ENCODE measurements at regions not wholly inside any gene's neighbourhood (a gene's known extent, or its start where the extent isn't known, plus 50 kb on each side); places are given as distances from the start of the nearest gene placed in this dataset.

GRCh38 chr18:78716581-78716980 lies 263.0 kb upstream of the SALL3 start:
- peak; percentile 37 for DNase-seq
- Histone ChIP-seq H3K27me3 (replicated peaks in 1 of 7) (peaks cover 0 to 14% (median 0%) of the 10 kb centered on the region in 7 donors), H3K9me3 (no peaks in the 10 kb centered on the region), H3K4me1 (no peaks in the 10 kb centered on the region), H3K27ac (no peak overlapping the region), H3K36me3 (no peaks in the 10 kb centered on the region), H3K4me3 (no peak overlapping the region)
- WGBS, 5 donors: 81 to 85% (median 84%) methylated on average over 16 to 17 of the region's 17 CpGs
- intact Hi-C loops (cut with DNase I; ENCODE audit: low total_unique reads): no loop called here
- TF ChIP-seq, protein P1, sequence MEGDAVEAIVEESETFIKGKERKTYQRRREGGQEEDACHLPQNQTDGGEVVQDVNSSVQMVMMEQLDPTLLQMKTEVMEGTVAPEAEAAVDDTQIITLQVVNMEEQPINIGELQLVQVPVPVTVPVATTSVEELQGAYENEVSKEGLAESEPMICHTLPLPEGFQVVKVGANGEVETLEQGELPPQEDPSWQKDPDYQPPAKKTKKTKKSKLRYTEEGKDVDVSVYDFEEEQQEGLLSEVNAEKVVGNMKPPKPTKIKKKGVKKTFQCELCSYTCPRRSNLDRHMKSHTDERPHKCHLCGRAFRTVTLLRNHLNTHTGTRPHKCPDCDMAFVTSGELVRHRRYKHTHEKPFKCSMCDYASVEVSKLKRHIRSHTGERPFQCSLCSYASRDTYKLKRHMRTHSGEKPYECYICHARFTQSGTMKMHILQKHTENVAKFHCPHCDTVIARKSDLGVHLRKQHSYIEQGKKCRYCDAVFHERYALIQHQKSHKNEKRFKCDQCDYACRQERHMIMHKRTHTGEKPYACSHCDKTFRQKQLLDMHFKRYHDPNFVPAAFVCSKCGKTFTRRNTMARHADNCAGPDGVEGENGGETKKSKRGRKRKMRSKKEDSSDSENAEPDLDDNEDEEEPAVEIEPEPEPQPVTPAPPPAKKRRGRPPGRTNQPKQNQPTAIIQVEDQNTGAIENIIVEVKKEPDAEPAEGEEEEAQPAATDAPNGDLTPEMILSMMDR (IDR thresholded peaks at IDR 0.05 in 8 of 11, conservative IDR thresholded peaks at IDR 0.05 in 3 of 11): no peak
- TF ChIP-seq POLR2AphosphoS5 (IDR thresholded peaks at IDR 0.05): no peak
- TF ChIP-seq POLR2A (IDR thresholded peaks at IDR 0.05): no peak

GRCh38 chr18:78717051-78717765 lies 262.4 kb upstream of the SALL3 start:
- WGBS, 5 donors: 87 to 94% (median 92%) methylated on average over 29 to 37 of the region's 37 CpGs
- H3K9me3 ChIP-seq: no peaks in the 10 kb centered on the region

GRCh38 chr18:78717766-78718150 lies 261.9 kb upstream of the SALL3 start:
- WGBS, 5 donors: 84 to 94% (median 87%) methylated on average over 5 to 6 of the region's 6 CpGs
- Histone ChIP-seq H3K36me3 (no peaks in the 10 kb centered on the region), H3K9me3 (no peaks in the 10 kb centered on the region), H3K27me3 (replicated peaks in 1 of 7) (peaks cover 0 to 26% (median 0%) of the 10 kb centered on the region in 7 donors), H3K27ac (no peak overlapping the region), H3K4me3 (no peak overlapping the region), H3K4me1 (no peaks in the 10 kb centered on the region)
- peak; percentile 41 for DNase-seq
- intact Hi-C loops (cut with DNase I; ENCODE audit: low total_unique reads): no loop called here
- TF ChIP-seq POLR2AphosphoS5 (IDR thresholded peaks at IDR 0.05): no peak
- TF ChIP-seq, protein P1 (IDR thresholded peaks at IDR 0.05 in 8 of 11, conservative IDR thresholded peaks at IDR 0.05 in 3 of 11): no peak
- TF ChIP-seq POLR2A (IDR thresholded peaks at IDR 0.05): no peak

More at GRCh38 chr18:78717051-78717765, 262.4 kb upstream of the SALL3 start:
- Histone ChIP-seq H3K4me1 (no peaks in the 10 kb centered on the region), H3K27ac (no peak overlapping the region), H3K4me3 (no peak overlapping the region), H3K36me3 (no peaks in the 10 kb centered on the region), H3K27me3 (replicated peaks in 1 of 7) (peaks cover 0 to 20% (median 0%) of the 10 kb centered on the region in 7 donors)
- intact Hi-C loops (cut with DNase I; ENCODE audit: low total_unique reads): no loop called here
- TF ChIP-seq POLR2A (IDR thresholded peaks at IDR 0.05): no peak
- TF ChIP-seq, protein P1 (IDR thresholded peaks at IDR 0.05 in 8 of 11, conservative IDR thresholded peaks at IDR 0.05 in 3 of 11): no peak
- TF ChIP-seq POLR2AphosphoS5 (IDR thresholded peaks at IDR 0.05): no peak
- DNase-seq: peak; percentile 38

DNA sequence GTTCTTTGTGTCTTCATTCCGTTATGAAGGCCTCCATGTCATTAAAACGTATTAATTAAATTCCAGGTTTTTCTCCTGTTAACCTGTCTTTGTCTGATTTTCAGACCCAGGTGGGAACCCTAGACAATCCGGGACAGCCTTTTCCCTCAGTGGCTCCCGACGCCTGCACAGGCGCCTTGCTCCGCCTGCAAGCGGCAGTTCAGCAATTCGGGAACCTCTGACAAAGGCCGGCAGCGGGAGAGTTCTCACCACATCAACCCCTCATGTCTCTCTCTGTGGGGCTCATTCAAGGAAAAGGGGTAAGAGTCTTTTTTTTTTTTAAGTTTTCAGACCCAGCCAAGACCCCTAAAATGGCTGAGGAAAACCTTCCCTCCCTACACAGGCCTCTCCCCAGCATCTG lies 259.8 kb upstream of the SALL3 start:
- DNase-seq: peak; percentile 51
- Histone ChIP-seq H3K27me3 (replicated peaks in 1 of 7) (peaks cover 0 to 37% (median 5%) of the 10 kb centered on the region in 7 donors), H3K36me3 (no peaks in the 10 kb centered on the region), H3K4me1 (no peaks in the 10 kb centered on the region), H3K9me3 (no peaks in the 10 kb centered on the region), H3K4me3 (no peak overlapping the region), H3K27ac (no peak overlapping the region)
- TF ChIP-seq, protein P1 (IDR thresholded peaks at IDR 0.05 in 8 of 11, conservative IDR thresholded peaks at IDR 0.05 in 3 of 11): no peak
- TF ChIP-seq POLR2A (IDR thresholded peaks at IDR 0.05) (no peak), POLR2AphosphoS5 (IDR thresholded peaks at IDR 0.05) (no peak)
- intact Hi-C loops (cut with DNase I; ENCODE audit: low total_unique reads): no loop called here
- 92 to 96% (median 93%) methylated on average over 11 of the region's 11 CpGs for WGBS, 5 donors

All from spleen (tissue), 11 donors.